HG03571 (cell line): ENCODE measurements at regions not wholly inside any gene's neighbourhood (a gene's known extent, or its start where the extent isn't known, plus 50 kb on each side); places are given as distances from the start of the nearest gene placed in this dataset.

Source experiments
- ATAC-seq: cut with Tn5 transposase; IDR thresholded peaks from one replicate; pipeline ENCODE4 v1.9.1; 2021; ENCODE audit not compliant: unreplicated experiment

DNA sequence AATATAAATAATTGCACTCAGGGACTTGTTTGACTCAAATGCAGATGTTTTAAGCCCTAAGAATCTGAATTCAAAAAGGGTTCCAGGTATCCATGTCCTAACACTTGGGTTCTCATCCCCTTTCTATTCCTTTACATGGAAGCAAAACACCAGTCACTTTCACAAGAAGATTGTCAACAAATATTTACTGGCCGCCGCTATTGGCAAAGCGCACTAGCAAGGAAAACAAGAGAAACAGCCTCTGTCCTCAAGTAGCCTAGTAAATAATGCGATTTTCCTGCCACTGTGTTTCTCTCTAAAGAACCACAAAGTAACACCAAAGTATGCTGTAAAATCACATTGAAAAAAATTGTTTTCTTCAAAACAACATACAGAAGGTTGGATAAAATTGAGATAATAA lies 66.7 kb upstream of the EZH2 start:
- no peak for ATAC-seq

DNA sequence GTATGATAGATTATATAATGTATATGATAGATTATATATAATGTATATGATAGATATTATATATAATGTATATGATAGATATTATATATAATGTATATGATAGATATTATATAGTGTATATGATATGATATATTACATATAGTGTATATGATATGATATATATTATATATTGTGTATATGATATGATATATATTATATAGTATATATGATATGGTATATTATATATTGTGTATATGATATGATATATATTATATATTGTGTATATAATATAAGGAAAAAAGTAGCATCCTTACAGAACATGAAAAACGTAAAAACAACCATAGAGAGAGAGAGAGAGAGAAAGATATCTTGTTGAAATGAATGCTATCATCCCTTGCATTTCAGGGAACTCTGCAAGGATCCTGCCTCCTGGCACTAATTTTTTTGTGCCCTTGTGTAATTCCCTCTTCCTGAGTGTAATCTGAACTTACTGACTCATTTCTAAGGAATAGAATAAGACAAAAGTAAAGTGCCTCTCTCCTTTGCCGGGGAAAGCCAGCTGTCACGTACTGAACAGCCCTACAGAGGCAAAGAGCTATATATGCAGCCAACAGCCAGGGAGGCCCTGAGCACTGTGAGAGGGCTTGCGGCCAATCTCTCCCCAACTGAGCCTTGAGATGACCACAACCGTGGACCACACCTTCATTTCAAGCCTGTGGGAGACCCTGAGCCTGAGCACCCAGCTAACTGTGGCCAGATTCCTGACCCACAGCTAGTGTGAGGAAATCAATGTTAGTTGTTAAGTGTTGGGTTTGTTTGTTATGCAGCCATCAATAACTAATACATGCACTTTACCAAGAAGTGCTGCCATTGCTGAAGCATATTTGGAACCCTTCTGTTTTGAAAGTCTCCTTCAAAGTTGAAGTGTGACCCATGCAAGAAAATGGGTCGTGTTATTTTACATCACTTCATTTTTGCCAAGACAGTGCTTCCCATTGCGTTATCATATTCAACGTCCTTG lies 61.1 kb upstream of the EZH2 start:
- ATAC-seq = no peak

DNA sequence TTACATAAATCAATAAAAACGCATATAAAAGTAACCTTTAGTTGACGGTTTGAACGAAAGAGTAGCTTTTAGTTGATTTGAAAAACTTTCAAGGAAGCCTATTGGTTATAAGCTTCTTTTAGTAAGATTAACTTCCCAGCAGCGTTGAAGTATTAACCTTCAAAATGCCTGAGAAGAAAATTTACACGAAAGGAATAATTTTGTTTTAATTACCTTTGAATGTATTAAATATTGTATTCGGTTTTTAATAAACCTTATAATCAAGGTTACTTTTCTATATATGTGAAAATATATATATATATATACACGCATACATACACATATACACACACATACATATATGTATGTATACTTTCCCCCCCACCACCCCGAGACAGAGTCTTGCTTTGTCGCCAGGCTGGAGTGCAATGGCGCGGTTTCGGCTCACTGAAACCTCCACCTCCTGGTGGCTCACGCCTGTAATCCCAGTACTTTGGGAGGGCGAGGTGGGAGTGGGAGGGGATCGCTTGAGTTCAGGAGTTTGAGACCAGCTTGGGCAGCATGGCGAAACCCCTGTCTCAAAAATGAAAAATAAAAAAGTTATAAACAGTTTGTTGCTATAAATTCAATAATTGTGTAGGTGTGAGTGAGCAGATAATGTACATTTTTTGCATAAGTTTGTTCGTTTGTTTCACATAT lies 57.6 kb upstream of the EZH2 start:
- peak; percentile 37 for ATAC-seq

DNA sequence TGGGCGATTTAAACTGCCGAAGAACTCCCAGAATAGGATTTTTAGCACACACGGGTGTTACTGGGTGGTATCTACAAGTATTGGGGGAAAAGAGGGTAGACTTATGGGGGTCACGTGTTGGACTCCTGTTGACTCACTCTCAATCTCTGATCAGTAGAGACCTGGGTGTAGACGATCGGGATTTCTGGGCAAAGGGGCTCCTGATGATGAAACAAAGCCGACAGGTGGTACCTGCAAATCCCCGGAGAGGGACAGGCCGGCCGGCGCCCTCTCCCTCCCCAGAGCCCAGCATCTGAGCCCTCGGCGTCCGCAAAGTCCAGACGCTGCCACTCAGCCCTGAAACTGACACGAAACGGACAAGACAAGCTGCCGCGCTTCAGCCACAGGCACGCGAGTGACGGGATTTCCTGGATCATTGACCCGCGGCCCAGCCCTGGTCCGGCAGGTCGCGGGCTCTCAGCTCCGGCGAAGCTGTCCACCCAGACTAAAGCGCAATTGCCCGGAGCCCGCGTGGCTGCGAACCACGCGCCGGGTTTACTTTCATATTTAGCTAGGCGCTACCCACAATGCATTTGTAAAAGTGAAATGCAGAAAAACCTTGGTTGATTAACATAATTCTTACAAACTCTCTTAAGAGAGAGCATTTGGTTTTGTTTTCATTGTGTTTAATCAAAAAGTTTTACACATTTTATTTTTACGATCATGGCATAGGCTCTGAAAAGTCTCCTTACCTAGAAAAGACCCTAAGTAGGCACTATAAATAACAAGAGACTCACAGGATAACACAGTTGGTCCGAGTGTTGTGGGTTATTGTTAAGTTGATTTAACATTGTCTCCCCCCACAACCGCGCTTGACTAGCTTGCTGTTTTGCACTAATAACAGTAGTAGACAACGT lies 56.9 kb upstream of the EZH2 start:
- ATAC-seq = peak; percentile 67

DNA sequence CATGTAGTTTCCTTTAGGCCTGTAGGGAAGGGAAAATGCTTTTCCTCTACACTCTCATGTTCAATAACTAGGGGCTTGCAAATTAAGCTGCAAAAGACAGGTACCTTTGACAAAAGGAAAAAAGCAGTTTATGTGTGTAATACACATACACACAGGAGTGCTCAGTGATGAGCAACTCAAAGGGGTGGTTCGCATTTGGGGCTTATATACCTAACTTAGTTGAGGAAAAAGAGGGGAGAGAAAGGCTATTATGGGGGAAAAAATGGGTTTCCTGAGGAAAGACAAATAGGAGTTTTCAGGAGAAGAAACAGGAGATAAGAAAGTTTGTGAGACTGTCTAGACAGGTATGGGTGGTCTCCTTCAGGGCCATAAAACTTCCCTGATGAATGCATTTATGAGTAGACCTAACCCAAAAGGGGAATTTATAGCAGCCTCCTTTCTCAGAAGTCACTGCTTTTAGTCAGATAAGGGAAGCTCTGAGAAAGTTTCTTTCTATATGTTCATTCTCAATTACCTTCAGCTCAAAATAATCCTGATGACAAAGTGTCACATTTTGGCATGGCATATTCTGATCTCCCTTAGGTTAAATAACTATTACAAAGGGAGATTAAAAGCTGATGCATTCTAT lies 55.2 kb upstream of the EZH2 start:
- ATAC-seq = no peak

DNA sequence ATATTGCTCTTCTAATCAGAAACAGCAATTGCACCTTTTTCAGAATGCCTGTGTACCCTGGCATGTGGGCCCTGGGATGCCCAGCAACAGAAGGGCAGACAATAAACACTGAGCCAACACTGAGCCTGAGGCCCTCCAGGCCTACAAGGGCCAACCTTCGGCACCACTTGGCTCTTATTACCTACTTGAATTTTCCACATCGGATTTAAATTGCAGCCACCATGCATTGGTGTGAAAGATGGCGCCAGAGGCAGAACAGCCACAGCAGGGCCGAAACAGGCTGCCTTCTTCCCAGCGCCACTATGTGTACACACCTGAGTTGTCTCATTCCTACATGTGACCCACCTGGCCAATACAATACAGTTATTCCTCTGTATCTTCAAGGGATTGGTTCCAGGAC lies 51.4 kb upstream of the EZH2 start:
- ATAC-seq = no peak
